GM19463 (cell line): ENCODE measurements at regions not wholly inside any gene's neighbourhood (a gene's known extent, or its start where the extent isn't known, plus 50 kb on each side); places are given as distances from the start of the nearest gene placed in this dataset.
A peak's percentile ranks its signal among the peaks of the same experiment; 100 is the strongest.
"Not testable (repeated sequence)": the region's sequence is repeated elsewhere in the genome, so short reads cannot be mapped to it uniquely, and the experiment has no call there.

Experiments used
- ATAC-seq: cut with Tn5 transposase; IDR thresholded peaks from one replicate; pipeline ENCODE4 v1.9.1; 2021; ENCODE audit warnings: mild to moderate bottlenecking, moderate library complexity; ENCODE audit not compliant: unreplicated experiment

GRCh38 chr2:11877764-11878163, 131.3 kb downstream of the LPIN1 start:
- ATAC-seq, result no peak

- ATAC-seq, result not testable (repeated sequence)
These were observed 138.8 kb downstream of the LPIN1 start for GRCh38 chr2:11885253-11885652.

- ATAC-seq, result not testable (repeated sequence)
These were observed 140.5 kb downstream of the LPIN1 start for GRCh38 chr2:11886899-11887298.

DNA sequence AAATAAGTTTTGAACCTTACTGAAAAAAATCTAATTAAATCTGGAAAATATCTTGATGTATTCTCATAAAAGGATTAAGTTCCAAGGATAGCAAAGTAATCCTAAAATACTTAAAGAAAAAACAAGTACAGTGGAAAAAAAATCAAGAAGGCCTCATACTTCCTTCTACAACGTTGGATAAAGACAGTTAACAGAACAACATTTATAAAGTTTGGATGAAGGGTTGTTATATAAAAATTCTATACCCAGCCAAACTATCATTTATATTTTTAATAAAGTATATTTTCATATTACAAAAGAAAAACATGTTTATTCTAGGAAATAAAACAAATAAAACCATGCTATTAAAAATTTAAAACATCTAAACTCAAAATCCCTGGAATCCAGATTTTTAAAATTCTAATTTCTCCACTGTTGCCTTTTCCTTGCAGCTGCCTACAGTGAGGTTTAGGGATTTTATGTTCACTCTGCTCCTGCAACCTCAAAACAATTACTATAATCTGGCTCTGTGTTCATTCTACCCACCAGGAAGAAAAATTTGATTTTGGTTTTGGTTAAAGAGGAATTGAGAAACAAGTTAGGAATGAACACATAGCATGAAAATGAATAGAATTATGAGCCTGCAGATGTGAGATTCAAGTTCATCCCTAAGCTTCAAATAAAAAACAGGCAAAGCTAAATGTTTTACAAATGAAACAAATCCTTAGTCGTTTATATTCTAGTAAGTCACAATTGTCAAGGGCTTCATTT, 142.8 kb downstream of the LPIN1 start:
- ATAC-seq, result no peak

DNA sequence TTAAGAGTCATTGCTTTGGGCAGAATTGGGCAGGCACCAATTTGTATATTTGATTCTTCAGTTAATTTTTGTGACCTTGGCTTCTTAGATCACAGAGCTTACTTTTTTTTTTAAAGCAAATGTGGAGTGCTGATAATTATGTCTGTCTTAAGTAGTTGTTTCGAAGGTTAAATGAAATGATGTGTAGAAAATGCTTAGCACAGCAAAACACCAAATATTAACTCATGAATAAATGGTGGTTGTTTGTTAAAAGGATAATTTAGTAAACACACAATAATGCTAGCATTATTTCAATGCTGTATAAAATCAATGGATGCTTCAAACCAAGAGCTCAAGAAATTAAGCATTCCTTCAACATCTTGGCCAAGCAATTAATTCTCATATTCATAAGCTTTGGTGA, 143.4 kb downstream of the LPIN1 start:
- ATAC-seq, result no peak

DNA sequence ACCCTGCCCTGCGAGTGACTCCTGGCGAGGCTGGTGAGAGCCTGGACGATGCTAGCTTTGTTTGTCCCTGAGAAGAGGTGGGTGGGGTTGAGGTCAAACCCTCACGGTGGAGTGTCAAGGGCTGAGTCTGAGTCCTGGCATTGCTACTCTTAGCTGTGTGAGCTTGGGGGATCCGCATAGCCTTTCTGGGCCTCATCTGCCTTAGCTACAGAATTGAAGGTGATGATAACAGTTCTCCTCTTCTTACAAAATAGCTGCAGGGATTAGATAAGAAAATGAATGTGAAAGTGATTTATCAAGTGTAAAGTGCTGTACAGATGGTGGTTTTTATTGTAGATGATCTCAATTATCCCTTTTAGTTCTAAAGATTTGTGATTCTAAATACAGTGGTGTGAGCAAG, 144.6 kb downstream of the LPIN1 start:
- no peak for ATAC-seq

- no peak for ATAC-seq
These were observed 145.4 kb downstream of the LPIN1 start for GRCh38 chr2:11891671-11892440.

GRCh38 chr2:11896386-11896785, 150.0 kb downstream of the LPIN1 start:
- ATAC-seq, result no peak

DNA sequence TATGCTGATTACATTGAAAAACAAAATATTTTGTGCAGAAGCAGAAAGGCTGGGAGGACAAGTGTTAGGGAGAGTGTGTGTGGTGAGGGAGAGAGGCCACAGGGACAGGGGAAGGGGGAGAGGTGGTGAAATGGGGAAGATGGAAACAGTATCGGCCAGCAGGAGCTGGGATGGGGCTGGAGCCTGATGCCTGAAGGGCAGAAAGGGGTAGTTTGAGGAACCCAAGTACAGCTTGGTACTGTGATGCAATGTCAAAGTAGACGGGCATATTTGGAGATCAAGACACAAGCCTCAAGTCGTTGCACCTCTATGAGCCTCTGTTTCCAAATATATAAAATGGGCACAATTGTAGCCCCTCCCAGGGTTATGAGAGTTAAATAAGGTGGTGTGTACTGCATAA, 152.1 kb downstream of the LPIN1 start:
- no peak for ATAC-seq

GRCh38 chr2:11899264-11899818, 152.9 kb downstream of the LPIN1 start:
- no peak for ATAC-seq

- ATAC-seq, result not testable (repeated sequence)
These were observed 154.5 kb downstream of the LPIN1 start for GRCh38 chr2:11900891-11901290.

DNA sequence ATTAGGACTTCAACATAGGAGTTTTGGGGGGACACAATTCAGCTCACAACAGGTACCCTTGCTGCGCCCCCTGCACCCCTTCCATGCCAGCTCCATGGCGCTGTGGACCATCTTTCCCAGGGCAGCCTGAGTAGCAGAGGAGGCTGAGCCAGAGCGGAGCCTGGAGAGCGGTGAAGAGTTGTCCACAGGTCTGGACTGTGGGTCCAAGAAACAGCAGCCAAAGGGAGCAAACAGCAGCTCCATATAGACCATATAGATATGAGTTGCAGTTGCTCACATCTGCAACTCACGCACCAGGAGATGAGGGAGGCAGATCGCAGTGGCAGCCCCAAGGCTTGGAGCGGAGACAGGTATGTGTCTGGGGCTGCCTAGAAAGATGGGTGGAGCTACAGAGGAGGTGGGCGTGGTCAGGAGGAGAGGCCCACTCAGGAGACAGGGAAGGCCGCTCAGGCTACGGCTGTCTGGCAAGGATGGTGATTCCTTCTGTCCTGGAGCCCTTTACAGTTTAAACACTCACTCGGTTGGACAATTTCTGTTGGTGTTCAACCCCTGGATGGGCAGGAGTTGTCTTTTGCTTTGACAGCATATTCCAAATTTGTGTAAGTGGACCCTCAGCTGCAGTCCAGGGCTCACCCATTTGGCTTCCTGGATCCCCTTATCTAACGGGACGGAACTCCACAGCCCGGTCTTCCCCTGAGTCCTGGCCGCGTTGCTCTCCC, 155.1 kb downstream of the LPIN1 start:
- ATAC-seq, result no peak

GRCh38 chr2:11903085-11903606, 156.7 kb downstream of the LPIN1 start:
- ATAC-seq, result no peak

- ATAC-seq, result peak; percentile 63
These were observed 157.6 kb downstream of the LPIN1 start for GRCh38 chr2:11904029-11904428.

- ATAC-seq, result no peak
These were observed 158.5 kb downstream of the LPIN1 start for GRCh38 chr2:11904941-11905340.

- ATAC-seq, result no peak
These were observed 160.8 kb downstream of the LPIN1 start for GRCh38 chr2:11907190-11907589.

DNA sequence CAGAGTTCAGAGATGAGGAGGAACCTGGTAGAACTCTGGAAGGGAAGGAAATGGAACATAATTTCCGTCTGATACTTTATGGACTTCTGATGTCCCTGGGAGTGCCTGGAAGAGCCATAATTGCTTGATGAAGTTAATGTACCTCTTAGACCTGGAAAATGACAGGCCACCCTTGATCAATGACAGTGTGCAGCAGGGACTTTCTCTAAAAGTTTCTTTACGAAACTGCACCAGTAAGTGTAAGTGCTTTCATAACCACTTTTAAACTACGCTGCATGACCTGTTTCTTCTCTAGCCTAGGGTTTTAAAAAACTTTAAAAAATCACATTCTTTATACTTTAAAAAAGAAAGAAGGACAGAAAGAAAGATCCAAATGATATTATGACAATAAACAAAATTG, 164.5 kb downstream of the LPIN1 start:
- no peak for ATAC-seq

GRCh38 chr2:11912980-11913379, 166.5 kb downstream of the LPIN1 start:
- ATAC-seq, result no peak

- ATAC-seq, result no peak
These were observed 168.0 kb downstream of the LPIN1 start for GRCh38 chr2:11914455-11914854.

- ATAC-seq, result no peak
These were observed 169.2 kb downstream of the LPIN1 start for GRCh38 chr2:11915650-11916049.

GRCh38 chr2:11919953-11920352, 173.5 kb downstream of the LPIN1 start:
- ATAC-seq, result no peak
